H1 (cell line): ENCODE measurements at regions not wholly inside any gene's neighbourhood (a gene's known extent, or its start where the extent isn't known, plus 50 kb on each side); places are given as distances from the start of the nearest gene placed in this dataset.

ENCODE experiments used
- CTCF ChIA-PET: fragments of 300-600 bp; sonication (Branson Sonifier 250); formaldehyde crosslinking; loops from one replicate; lab custom pipeline; 2021; ENCODE audit not compliant: partially characterized antibody; lab: Charles Lee
- POLR2A ChIA-PET: fragments of 300-600 bp; sonication (Branson Sonifier 250); formaldehyde crosslinking; loops from one replicate; lab custom pipeline; 2021; ENCODE audit warnings: inconsistent platforms; ENCODE audit not compliant: partially characterized antibody; lab: Charles Lee
- DNase-seq, 2 experiments: peaks; one replicate each; pipeline versions ENCODE4 v3.0.0 to v3.0.0-alpha.2; 2010 to 2022; ENCODE audit warnings: low spot score in 2 of 2, low read depth in 1 of 2, mixed read lengths in 1 of 2
- FAIRE-seq: peaks from 2 replicates; lab custom pipeline; 2011; peaks lifted over from hg19 to GRCh38; lab: Jason Lieb, UNC
- H2AFZ ChIP-seq: 2 replicates; pipeline ENCODE4 v1.8.1; 2012; ENCODE audit warnings: low read length, inconsistent platforms
- H2AK5ac ChIP-seq: 2 replicates; pipeline ENCODE4 v1.6.1; 2013; ENCODE audit warnings: low read depth, low read length
- H2BK120ac ChIP-seq: replicated peaks from 2 replicates; pipeline ENCODE3; 2013; ENCODE audit warnings: low read depth, low read length, inconsistent platforms
- H2BK12ac ChIP-seq: 2 replicates; pipeline ENCODE4 v1.6.1; 2013; ENCODE audit warnings: low read depth, low read length
- H2BK15ac ChIP-seq: 2 replicates; pipeline ENCODE4 v1.6.1; 2013; ENCODE audit warnings: low read length
- H2BK20ac ChIP-seq: 2 replicates; pipeline ENCODE4 v1.6.1; 2013; ENCODE audit warnings: low read length
- H2BK5ac ChIP-seq: 2 replicates; pipeline ENCODE4 v1.6.1; 2013; ENCODE audit warnings: low read depth, low read length
- H3K14ac ChIP-seq: 2 replicates; pipeline ENCODE4 v1.6.1; 2013; ENCODE audit warnings: inconsistent platforms; ENCODE audit not compliant: insufficient read length
- H3K18ac ChIP-seq: 2 replicates; pipeline ENCODE4 v1.6.1; 2013; ENCODE audit warnings: low read length; ENCODE audit errors: extremely low read depth
- H3K23ac ChIP-seq: 2 replicates; pipeline ENCODE4 v1.6.1; 2013; ENCODE audit warnings: inconsistent platforms; ENCODE audit not compliant: insufficient read length
- H3K23me2 ChIP-seq: 2 replicates; pipeline ENCODE4 v1.6.1; 2013; ENCODE audit warnings: low read depth, low read length
- H3K27ac ChIP-seq: 2 replicates; pipeline ENCODE4 v1.6.1; 2011; ENCODE audit warnings: low read depth, low read length, inconsistent platforms
- H3K27me3 ChIP-seq, 4 experiments: replicated peaks in 1 of 4; 1 replicate in 1 of 4; 2 replicates in 3 of 4; pipeline versions ENCODE4 v1.6.1 to v1.8.1; 2011 to 2013; ENCODE audit warnings: low read length in 3 of 4, mild to moderate bottlenecking in 3 of 4, inconsistent platforms in 2 of 4, mixed read lengths in 2 of 4, moderate library complexity in 1 of 4; ENCODE audit not compliant: control insufficient read depth in 3 of 4, insufficient read depth in 3 of 4; ENCODE audit errors: extremely low read depth in 1 of 4
- H3K36me3 ChIP-seq, 4 experiments: 2 replicates each; pipeline versions ENCODE4 v1.6.1 to v1.8.1; 2011 to 2013; ENCODE audit warnings: mild to moderate bottlenecking in 4 of 4, low read length in 3 of 4, moderate library complexity in 2 of 4, control low read depth in 1 of 4, inconsistent platforms in 1 of 4; ENCODE audit not compliant: insufficient read depth in 4 of 4, control insufficient read depth in 2 of 4
- H3K4ac ChIP-seq: replicated peaks from 2 replicates; pipeline ENCODE3; 2013; ENCODE audit warnings: low read length, low read depth, mixed read lengths, inconsistent platforms; ENCODE audit not compliant: insufficient read length
- H3K4me1 ChIP-seq, 4 experiments: replicated peaks in 1 of 4; 1 replicate in 1 of 4; 2 replicates in 3 of 4; pipeline versions ENCODE4 v1.6.1 to v1.8.1; 2011 to 2013; ENCODE audit warnings: low read length in 3 of 4, inconsistent platforms in 2 of 4, mixed read lengths in 1 of 4; ENCODE audit not compliant: insufficient read depth in 4 of 4, control insufficient read depth in 3 of 4
- H3K4me2 ChIP-seq, 2 experiments: 2 replicates each; pipeline versions ENCODE4 v1.6.1 to v1.8.1; 2011 to 2013; ENCODE audit warnings: low read depth in 2 of 2, low read length in 2 of 2, control low read depth in 1 of 2, inconsistent platforms in 1 of 2, mild to moderate bottlenecking in 1 of 2; ENCODE audit not compliant: insufficient read depth in 1 of 2
- H3K4me3 ChIP-seq, 4 experiments: fragments of 200-600, 300-600 bp in 1 of 4; sonication (generic), shearing (Covaris generic), sonication (Bioruptor Twin) in 1 of 4; 2 replicates each; pipeline versions ENCODE4 v1.5.1 to v1.8.1; 2011 to 2016; ENCODE audit warnings: low read length in 4 of 4, low read depth in 3 of 4, control low read depth in 2 of 4, inconsistent platforms in 2 of 4, mild to moderate bottlenecking in 2 of 4, mixed read lengths in 1 of 4, moderate library complexity in 1 of 4; ENCODE audit not compliant: insufficient read depth in 2 of 4; ENCODE audit errors: extremely low read depth in 1 of 4
- H3K56ac ChIP-seq: replicated peaks from 2 replicates; pipeline ENCODE3; 2013; ENCODE audit warnings: low read depth, mild to moderate bottlenecking, mixed read lengths, low read length, inconsistent platforms; ENCODE audit not compliant: insufficient read length
- H3K79me1 ChIP-seq: 2 replicates; pipeline ENCODE4 v1.6.1; 2013; ENCODE audit warnings: low read depth, low read length, control low read depth
- H3K79me2 ChIP-seq, 2 experiments: 2 replicates each; pipeline versions ENCODE4 v1.6.1 to v1.8.1; 2012 to 2013; ENCODE audit warnings: low read length in 2 of 2, mild to moderate bottlenecking in 2 of 2, inconsistent platforms in 1 of 2; ENCODE audit not compliant: insufficient read depth in 2 of 2, control insufficient read depth in 1 of 2
- H3K9ac ChIP-seq, 4 experiments: replicated peaks in 1 of 4; 1 replicate in 1 of 4; 2 replicates in 3 of 4; pipeline versions ENCODE4 v1.6.1 to v1.8.1; 2011 to 2013; ENCODE audit warnings: low read depth in 3 of 4, low read length in 3 of 4, control low read depth in 2 of 4, mild to moderate bottlenecking in 2 of 4, moderate library complexity in 2 of 4, inconsistent platforms in 1 of 4; ENCODE audit errors: extremely low read depth in 1 of 4
- H3K9me3 ChIP-seq, 2 experiments: 2 replicates each; pipeline versions ENCODE4 v1.6.1 to v1.8.1; 2012 to 2013; ENCODE audit warnings: mild to moderate bottlenecking in 2 of 2, moderate library complexity in 2 of 2, control low read depth in 1 of 2, inconsistent platforms in 1 of 2, low read depth in 1 of 2, low read length in 1 of 2, mixed read lengths in 1 of 2; ENCODE audit not compliant: insufficient read depth in 2 of 2
- H4K20me1 ChIP-seq, 2 experiments: replicated peaks in 1 of 2; 2 replicates each; pipeline versions ENCODE3 to v1.8.1; 2011 to 2013; ENCODE audit warnings: inconsistent platforms in 2 of 2, low read length in 2 of 2, mild to moderate bottlenecking in 1 of 2; ENCODE audit not compliant: insufficient read depth in 2 of 2, control insufficient read depth in 1 of 2
- H4K5ac ChIP-seq: 2 replicates; pipeline ENCODE4 v1.6.1; 2013; ENCODE audit warnings: low read length, low read depth, mixed read lengths, inconsistent platforms; ENCODE audit not compliant: insufficient read length
- H4K8ac ChIP-seq: 2 replicates; pipeline ENCODE4 v1.8.0; 2013; ENCODE audit warnings: mild to moderate bottlenecking, moderate library complexity, low read length, inconsistent platforms; ENCODE audit not compliant: insufficient read depth; ENCODE audit errors: extremely low read depth
- H4K91ac ChIP-seq: replicated peaks from 2 replicates; pipeline ENCODE3; 2013; ENCODE audit warnings: low read length, mixed read lengths, inconsistent platforms; ENCODE audit not compliant: insufficient read length
- MAFK ChIP-seq: IDR thresholded peaks from 2 replicates; pipeline ENCODE4 v1.6.1; 2012; ENCODE audit warnings: low read depth, mild to moderate bottlenecking, improper control_type of control experiment, low read length
- NANOG ChIP-seq: IDR thresholded peaks from 2 replicates; pipeline ENCODE4 v1.6.1; 2011; ENCODE audit warnings: low read length, low read depth, mild to moderate bottlenecking, inconsistent platforms; ENCODE audit not compliant: insufficient read depth, poor library complexity, severe bottlenecking
- POLR2AphosphoS5 ChIP-seq: IDR thresholded peaks from 2 replicates; pipeline ENCODE4 v1.6.1; 2011; ENCODE audit warnings: low read depth, low read length
- POU5F1 ChIP-seq: IDR thresholded peaks from 2 replicates; pipeline ENCODE4 v1.6.1; 2011; ENCODE audit warnings: low read depth, mild to moderate bottlenecking, low read length, moderate library complexity
- RFX5 ChIP-seq: IDR thresholded peaks from 2 replicates; pipeline ENCODE4 v1.6.1; 2011; ENCODE audit warnings: low read depth, low read length, improper control_type of control experiment, borderline replicate concordance
- SRF ChIP-seq: IDR thresholded peaks from 2 replicates; pipeline ENCODE4 v1.6.1; 2011; ENCODE audit warnings: mild to moderate bottlenecking, low read depth, low read length, moderate library complexity
- TAF7 ChIP-seq: optimal IDR thresholded peaks from 2 replicates; pipeline ENCODE3; 2011; ENCODE audit warnings: low read depth, mild to moderate bottlenecking, inconsistent platforms, low read length, moderate library complexity, borderline replicate concordance
- TBP ChIP-seq: IDR thresholded peaks from 2 replicates; pipeline ENCODE4 v1.6.1; 2011; ENCODE audit warnings: low read depth, low read length, improper control_type of control experiment
- WGBS, 2 experiments: shearing (Covaris generic) in 1 of 2; methylation state at CpG; one replicate each; pipeline versions ENCODE4 v1.1.6 to v1.1.7; 2013 to 2015; ENCODE audit warnings: low lambda C conversion rate in 2 of 2, mixed read lengths in 2 of 2, inconsistent platforms in 1 of 2, low coverage in 1 of 2, missing lambda C conversion rate in 1 of 2; ENCODE audit not compliant: insufficient replicate concordance in 2 of 2, insufficient coverage in 1 of 2, insufficient read length in 1 of 2; ENCODE audit errors: extremely low coverage in 1 of 2, missing lambda C conversion rate in 1 of 2; 5-methylcytosine and 5-hydroxymethylcytosine counted together

DNA sequence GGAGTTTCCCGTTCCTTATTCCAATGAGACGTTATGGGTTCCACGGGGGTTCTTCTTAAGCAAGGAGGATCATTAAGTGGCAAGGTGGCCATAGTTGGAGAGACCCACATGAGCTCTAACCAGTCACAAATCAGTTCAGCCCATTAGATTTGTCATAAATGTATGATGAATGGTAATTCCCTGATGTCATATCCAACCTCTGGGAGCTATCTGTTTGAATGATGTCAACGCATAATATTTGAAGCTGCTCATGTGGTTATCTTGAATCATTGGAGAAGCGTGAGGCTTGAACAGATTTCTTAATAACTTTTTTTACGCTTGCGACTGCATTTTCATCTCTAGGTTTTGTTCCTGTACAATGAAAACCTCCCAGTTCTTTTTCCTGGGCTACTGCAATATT lies 270.4 kb upstream of the EEF2KMT start:
- no peak overlapping the region for H3K4me2 ChIP-seq
- POLR2A ChIA-PET: no interaction called here

More for the DNA sequence above, 270.4 kb upstream of the EEF2KMT start:
- Histone ChIP-seq H3K27me3 (no peaks in the 10 kb centered on the region), H4K5ac (no peak overlapping the region), H3K18ac (no peak overlapping the region), H2AK5ac (no peak overlapping the region), H3K79me2 (no peaks in the 10 kb centered on the region), H2BK120ac (no peak overlapping the region), H2AFZ (no peak overlapping the region), H3K4ac (no peak overlapping the region), H3K4me3 (no peak overlapping the region), H3K23ac (no peak overlapping the region), H3K36me3 (no peaks in the 10 kb centered on the region), H3K27ac (no peak overlapping the region), H3K79me1 (no peaks in the 10 kb centered on the region), H4K20me1 (no peaks in the 10 kb centered on the region), H2BK12ac (no peak overlapping the region), H4K8ac (no peak overlapping the region), H3K4me1 (no peaks in the 10 kb centered on the region), H4K91ac (no peak overlapping the region), H3K23me2 (no peaks in the 10 kb centered on the region)
- 84% methylated on average over 7 of the region's 7 CpGs; no CpG with 5 or more reads in 1 of the 2 experiments for WGBS, 2 experiments
- DNase-seq (no peak), FAIRE-seq (no peak)
- CTCF ChIA-PET: interaction anchor here (0.9 to 1.4 kb wide), 2 partner anchors 16 to 122 kb away, joined by 3 read pairs; no protein-coding TSS in a partner anchor
- no peak for TF ChIP-seq POLR2AphosphoS5
- no peak for TF ChIP-seq TAF7
- no peak for TF ChIP-seq SRF
- no peak for TF ChIP-seq NANOG
- no peak for TF ChIP-seq POU5F1
- no peak for TF ChIP-seq MAFK
- no peak for TF ChIP-seq RFX5
- no peak for TF ChIP-seq TBP
- TF ChIP-seq, all 59 proteins: peak for 0
- Histone ChIP-seq H3K9me3 (no peaks in the 10 kb centered on the region), H2BK5ac (no peak overlapping the region), H2BK20ac (no peak overlapping the region), H3K9ac (no peak overlapping the region), H2BK15ac (no peak overlapping the region), H3K56ac (no peak overlapping the region), H3K14ac (no peak overlapping the region)
